GM19025 (cell line): ENCODE measurements at regions not wholly inside any gene's neighbourhood (a gene's known extent, or its start where the extent isn't known, plus 50 kb on each side); places are given as distances from the start of the nearest gene placed in this dataset.

Experiments
- ATAC-seq: cut with Tn5 transposase; IDR thresholded peaks from one replicate; pipeline ENCODE4 v1.9.1; 2021; ENCODE audit warnings: mild to moderate bottlenecking, low read depth, moderate library complexity; ENCODE audit not compliant: unreplicated experiment

DNA sequence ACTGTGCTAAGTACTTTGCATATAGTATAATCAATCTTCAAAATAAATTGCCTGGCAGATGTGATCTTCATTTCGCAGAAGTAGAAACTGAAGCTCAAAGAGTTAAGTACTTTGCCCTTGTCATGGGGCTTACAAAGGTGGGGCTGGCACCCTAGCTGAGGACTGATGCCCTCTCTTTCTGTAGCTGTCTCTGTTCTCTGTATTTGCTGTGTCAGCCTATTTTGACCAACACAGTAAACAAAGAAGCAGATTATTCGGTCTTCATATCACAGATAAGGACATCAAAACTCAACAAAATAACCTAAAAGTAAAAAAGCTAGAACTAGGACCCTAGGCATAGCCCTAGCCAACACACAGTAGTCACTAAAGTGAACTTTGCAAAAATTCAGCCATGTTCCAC, 570.5 kb upstream of the TENM3 start:
- no peak for ATAC-seq

DNA sequence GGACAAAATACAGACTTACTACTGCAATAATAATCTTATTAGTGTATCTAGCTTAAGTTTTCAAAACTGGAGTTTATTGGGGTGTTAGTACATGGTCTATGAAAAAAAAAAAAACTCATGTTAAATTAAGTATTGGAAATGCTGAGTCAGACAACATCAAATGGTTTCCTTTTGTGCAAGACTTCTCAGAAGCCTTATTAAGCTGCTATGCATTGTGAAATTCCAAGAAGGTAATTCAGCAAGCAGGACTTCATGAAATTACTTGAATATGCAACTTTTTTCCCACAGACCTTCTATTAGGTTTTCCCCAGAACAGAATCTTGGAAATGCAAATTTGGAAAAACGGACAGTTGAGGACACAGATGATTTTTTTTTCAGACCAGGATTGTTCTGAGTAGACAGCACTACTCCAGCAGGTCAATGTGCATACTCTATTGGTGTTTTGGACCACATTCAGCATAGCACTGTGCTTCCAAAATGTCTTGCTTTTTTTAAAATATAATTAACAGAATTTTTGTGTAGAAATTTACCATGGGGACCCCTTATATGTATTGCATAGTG, 568.8 kb upstream of the TENM3 start:
- no peak for ATAC-seq

DNA sequence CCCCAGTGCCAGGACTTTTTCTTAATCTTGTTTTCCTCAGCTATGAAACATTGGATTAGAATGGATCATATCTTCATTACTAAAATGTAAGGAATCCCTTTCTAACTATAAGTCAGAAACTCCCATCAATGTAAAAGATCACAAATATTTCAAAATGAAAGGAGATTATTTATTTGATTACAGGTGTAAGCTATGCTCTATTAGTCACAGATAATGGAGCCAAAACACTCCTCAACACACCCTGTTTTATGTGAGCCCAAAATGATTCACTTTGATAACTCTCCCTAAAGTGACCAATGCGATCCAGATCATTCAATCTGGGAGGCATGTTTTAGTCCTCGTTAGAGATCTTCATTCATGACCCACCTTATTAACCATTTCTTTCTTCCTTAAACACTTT, 566.7 kb upstream of the TENM3 start:
- no peak for ATAC-seq

DNA sequence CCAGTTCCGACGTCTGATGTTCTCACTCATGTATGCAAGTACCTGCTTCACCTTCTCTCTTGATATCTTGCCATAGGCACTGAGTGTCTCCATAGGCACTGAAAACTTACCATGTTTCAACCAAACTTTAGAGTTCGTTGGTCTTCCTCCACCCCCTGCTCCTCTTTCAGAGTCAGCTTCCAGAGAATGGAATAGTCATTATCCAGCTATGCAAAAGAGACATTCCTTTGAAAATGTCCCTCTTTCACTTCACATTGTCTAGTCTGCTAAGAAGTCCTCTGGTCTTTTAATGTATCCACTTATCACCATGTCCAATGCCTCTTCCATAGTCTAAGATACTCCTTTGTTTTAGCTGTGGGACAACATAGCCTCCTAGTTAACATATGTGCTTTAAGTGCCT, 566.0 kb upstream of the TENM3 start:
- no peak for ATAC-seq

DNA sequence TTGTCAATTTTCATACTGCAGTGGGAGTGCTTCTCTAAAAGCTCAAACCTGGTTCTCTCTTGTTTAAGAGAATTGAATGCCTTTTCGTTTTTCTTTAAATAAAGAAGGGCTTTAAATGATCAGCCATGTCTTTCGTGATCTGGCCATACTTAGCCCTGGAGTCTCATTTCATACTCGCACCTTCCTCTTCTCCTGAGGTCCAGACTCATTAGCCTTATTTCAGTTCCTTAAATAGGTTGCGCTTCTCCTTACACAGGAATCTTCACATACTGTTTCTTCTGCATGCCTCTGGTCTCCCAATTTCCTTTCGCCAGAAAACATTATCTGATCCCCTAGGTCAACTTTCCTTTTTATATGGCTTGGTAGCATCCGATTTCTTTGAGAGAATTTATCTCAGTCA, 565.6 kb upstream of the TENM3 start:
- ATAC-seq = no peak

DNA sequence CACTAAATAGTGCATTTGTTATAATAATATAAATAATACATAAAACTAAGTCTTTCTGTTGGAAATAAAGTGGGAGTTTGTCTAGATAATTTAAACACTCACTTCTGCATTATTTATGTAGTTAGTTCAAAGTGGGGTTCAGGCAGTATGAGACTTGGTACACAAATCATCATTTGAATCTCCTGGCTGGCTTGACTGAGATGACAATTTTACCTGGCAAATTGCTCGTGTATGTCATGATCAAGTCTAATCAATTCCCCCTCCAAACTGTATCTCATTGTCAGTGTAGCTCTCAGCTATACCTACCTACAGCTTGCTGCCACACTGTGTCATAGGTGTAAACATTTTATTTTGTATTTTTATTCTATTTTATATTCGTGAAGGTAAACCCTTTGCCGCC, 563.4 kb upstream of the TENM3 start:
- no peak for ATAC-seq

DNA sequence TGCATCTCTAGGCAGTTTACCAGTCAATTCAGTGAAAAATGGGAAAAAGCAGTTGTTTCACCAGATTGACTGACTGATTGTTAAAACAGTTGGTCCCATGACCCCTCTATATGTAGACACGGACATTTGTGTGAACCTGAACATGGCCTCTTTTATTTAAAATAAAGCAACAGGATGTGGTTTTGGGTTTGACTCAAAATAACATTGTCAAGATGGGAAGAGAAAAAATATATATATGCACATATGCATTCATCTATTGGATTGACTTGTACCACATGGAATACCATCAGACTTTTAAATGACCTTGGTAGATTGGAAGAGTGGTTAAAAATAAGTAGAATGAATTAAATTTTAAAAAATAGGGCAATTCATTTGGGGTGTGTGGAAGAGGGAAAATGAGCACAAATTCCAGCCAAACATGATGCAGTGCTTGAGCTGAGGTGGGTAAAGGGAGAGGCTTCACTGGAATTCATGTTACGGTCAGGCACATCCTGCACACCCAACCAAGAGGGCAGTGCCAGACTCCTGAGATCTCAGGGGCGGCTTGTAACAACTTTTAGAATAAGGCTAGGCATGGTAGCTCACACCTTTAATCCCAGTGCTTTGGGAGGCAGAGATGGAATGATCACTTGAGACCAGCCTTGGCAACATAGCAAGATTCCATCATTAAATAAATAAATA, 560.7 kb upstream of the TENM3 start:
- no peak for ATAC-seq

DNA sequence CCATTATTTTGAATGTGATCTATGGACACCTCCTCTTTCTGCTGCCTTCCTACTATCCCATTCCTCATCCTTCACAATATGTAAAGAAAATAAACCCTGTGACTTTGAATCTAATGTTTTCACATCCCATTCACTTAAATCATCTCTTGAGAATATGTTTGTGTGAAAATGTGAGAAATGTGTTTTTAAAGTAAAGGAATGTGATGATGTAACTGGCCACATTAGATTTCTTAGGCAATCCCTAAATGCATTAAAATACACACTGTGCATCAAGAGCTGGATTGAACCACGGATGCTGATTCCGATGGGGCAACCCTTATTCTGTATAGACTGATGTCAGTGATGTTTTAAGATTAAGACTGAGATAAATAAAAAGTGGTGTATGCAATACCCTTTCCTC, 558.9 kb upstream of the TENM3 start:
- no peak for ATAC-seq

DNA sequence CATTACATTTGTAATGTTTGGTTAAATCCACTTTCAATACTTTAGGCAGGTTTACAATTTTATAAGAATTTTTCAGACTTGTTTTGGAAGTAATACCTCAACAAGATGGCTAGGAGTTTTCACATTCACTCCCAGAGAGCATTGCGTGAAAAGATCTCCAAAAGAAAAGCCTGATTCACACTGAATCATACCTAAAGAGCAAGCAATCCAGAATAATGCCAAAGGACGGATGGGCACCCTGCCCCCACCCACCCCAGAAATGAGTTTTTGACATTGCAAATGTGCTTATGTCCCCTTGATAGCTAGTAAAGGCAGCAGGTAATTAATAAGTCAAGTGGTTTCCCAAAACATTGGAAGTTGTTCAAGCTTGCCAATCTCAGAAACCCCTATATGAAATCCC, 557.7 kb upstream of the TENM3 start:
- no peak for ATAC-seq

DNA sequence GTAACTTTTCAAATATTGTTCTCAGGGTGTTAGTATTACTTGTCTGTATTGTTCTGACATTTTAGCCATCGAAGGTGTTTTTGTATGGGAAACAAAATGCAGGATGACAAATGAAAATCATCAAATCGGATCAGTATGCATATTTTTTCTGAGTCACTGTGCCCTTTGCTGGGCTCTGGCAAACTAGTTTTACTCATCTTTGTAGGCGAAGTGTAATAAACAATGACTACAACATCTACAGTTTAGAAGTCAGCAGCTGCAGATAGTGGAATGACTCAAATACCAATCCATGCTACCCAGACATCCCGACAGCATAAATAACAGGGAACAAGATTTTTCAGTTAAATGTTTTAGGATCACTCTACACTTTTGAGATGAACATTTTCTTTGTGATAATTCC, 557.3 kb upstream of the TENM3 start:
- no peak for ATAC-seq

DNA sequence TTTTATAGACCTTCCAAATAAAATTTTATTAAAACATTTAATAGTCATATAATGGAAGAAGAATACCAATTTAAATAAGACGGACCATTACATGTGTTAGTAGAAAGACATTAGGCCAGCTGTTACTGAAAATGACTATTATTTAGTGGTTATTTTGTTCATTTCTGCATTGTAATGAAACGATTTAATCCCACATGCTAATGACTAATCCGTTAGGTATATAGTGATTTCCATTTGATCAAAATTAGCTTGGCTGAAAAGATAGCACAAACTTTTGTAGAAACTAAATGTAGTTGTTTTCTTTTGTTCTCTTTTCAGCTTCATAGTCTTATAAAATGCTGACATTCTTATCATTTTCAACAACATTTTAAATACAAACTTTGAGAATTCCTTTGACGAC, 556.1 kb upstream of the TENM3 start:
- ATAC-seq = no peak

DNA sequence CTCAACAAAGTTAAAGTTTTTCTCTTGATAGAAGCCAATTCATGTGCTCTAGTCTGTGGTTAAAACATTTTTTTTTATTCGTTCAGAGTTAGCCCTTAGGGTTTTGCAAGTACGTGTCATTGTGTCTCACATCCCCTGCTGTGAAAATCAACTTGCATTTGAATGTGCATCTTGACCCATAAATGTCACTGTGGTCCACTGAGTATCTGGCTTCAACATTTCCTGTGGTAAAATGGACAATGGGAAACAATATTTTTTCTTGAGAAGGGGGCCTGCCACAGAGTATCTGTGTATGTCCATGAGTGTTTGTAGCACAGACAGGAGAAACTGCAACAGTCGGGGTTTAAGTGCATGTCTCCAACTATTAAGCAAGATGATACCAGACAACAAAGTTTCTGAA, 554.8 kb upstream of the TENM3 start:
- ATAC-seq = no peak

DNA sequence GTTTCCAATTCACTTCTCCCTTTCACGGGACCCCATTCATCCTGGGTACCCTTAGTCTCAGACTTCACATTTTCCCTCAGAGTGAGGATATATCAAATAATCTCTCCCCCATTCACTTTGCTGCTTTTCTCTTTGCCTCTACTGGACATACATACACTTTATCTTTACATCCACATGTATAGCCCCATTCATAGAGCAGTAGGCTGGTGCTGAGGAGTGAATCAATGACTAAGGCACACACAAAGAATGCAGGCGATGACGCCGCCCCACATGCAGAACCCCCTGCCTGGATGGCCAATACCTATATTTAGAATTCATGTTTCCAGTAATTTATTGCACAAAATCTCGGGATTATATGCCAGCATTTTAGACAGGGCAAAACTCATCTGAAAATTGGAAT, 554.3 kb upstream of the TENM3 start:
- no peak for ATAC-seq

DNA sequence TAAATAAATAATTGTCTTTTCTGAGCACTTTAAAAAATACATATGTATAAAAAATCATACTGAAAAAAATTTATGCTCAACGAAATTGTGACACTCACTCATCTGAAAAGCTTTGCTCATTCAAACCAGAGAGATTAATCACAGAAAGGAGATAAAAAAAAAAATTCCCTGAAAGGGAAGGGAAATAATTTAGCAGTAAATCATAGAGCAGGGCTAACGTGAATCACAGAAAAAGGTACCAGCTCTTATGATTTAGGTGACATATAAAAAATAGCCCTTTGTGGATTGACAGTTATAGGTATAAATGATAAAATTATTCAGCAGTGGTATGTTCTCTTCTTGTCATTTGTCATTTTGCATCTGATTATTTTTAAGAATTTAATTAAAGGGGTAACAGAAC, 552.7 kb upstream of the TENM3 start:
- no peak for ATAC-seq

DNA sequence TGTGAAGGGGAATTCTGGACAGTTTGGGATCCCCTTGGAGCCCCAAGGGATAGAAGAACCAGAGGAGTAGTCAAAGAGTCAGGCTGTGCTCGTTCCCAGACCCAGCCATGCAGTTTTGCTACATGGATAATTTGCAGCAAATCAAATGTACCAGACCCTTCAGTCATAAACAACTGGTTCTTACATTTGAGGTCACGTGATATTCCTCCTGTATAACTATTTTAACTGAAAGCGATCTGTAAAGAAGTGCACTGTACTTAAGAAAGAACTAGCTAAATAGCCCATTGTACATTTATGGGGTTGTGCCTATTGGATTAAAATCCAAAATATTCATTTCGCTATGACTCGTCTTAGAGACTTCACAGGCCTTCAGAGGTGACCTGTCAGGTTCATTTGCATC, 550.2 kb upstream of the TENM3 start:
- no peak for ATAC-seq

DNA sequence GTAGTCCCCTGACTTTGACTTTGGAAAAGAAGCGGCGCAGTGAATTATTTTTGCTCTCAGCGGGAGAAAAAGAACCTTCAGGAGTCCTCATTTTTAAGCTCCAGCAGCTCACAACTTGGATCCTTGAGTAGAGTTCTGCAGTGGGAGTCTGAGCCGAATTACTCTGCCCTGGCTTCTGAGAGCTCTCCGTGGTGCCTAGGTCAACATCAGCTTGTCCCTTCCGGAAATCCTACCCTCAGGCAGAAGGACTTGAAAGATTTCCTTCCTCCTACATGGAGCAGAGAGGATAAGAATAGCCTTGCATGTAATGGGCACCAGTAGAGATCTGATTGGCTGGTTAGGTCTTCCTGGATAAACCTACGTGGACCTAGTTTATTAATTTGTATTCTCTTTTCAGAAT, 549.7 kb upstream of the TENM3 start:
- ATAC-seq = no peak

DNA sequence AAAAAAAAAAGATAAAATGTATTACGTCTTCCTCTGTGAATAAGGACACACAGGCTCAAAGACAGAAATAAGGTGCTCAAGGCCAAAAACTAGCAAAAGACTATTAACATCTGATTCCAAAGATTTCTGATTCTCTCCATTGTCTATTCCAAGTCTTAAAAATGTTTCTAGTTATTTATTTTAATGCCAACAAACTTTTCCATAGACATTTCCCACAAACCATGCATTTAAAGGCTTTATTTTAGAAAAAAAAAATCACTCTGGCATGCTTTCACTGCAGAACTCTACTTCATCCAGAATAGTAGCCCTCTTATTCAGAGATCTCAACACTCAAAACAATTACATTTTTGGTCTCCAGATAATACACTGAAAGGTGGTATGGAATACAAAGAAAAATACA, 545.0 kb upstream of the TENM3 start:
- no peak for ATAC-seq

DNA sequence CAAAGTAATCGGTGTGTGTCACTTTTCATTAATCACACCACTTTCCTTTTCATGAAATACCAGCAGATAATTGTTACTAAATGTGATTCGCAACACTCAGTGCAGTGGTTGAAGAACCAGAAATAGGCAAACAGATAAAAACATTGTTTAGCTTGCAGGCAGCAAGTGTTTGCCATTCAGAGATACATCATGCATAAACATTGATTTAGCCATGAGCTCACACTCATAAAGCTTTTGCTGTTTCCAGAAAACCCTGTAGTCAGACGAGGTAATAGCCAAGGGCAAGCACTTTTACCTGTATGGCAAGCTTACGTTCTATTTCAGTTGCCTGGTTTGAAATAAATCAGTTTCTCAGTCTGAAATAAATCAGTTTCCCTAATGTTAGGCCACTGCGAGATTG, 542.0 kb upstream of the TENM3 start:
- ATAC-seq = no peak

DNA sequence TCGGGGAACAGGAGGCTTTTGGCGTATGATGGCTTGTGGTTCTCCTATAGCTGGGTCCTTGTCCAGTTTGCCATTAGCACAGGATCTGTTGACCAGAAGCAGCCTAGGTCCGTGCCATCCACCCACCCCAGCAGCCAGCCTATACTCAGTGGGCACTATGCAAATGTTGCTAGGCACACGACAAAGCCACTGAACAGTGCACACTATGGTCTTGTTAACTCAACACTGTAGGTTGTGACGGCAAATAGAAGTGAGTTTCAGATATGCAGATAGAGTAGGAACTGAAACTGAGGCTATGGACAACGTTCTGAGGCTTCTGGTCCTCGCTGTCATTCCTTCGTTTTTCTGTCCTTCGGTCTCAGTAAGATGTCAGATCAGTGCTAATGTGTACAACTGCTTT, 541.3 kb upstream of the TENM3 start:
- no peak for ATAC-seq

DNA sequence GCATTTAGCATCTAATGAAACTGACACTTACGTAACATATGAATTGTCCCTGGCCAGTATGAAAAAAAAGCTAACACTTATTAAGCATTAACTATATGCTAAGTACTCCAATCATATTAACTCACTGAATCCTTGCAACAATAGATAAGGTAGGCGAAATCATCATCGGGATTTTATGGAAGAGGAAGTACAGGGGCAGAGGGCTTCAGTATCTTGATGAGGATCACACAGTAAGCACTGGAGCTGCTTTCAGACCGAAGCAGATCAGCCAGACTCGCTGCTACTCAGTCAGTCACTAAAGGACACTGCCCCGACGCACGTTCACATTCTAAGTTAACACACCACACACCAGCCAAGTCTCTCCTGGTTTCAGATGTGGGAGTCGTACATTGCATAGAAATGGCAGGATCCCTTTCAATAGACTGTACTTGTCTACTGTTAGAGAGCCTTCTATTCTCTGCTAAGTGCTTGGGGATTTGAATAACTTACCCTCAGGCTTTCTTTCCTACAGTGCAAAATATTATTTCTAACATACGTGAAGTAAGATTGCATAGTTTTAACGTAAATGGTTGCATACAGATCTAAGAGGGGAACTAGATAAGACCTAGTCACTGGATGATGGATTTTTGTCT, 540.2 kb upstream of the TENM3 start:
- ATAC-seq = no peak

DNA sequence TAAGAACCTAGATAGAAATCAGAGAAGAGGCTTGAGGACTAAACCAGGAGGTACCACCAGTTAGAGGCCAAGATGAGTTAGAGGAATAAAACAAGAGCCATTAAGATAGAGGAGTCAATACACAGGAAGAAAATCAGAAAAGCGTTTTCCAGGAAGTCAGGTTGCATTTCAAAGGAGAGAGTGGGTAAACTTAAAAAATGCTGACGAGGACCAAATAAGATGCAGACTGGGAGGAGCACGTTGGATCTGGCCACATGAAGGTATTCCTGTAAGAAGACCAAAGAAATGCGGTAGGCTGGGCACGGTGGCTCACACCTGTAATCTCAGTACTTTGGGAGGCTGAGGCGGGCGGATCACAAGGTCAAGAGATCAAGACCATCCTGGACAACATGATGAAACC, 533.1 kb upstream of the TENM3 start:
- ATAC-seq = no peak

DNA sequence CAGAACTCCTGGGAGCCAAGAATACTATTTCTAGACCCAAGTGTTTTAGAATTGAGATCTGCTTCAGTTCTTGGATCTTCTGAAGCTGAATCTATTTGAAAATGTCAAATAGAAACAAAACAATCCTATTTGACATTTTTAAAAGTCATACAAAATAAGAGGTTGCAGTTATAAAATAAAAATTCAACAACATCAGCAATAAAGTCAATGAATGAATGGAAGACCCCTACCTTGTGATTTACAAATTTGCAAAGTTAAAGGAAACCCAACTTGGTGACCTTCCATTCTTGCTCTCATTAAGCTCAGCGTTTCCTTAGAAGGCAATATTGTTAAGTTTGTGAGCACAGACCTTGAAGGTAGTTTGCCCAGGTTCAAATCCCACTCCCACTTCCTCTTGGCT, 531.8 kb upstream of the TENM3 start:
- no peak for ATAC-seq
